ENCODE measurements at regions not wholly inside any gene's neighbourhood (a gene's known extent, or its start where the extent isn't known, plus 50 kb on each side); places are given as distances from the start of the nearest gene placed in this dataset.

GRCh38 chr5:44907396-44907795 is 98.6 kb downstream of the MRPS30 start:
- TF ChIP-seq ARNTL (CRISPR knock-in tag; IDR thresholded peaks at IDR 0.05; ENCODE audit: borderline replicate concordance, low read depth) (no peak), PATZ1 (CRISPR knock-in tag; IDR thresholded peaks at IDR 0.05; ENCODE audit: borderline replicate concordance) (no peak)

All from SK-N-SH treated with all-trans-retinoic acid at 6 μM for 48 hours (cell line).